ENCODE measurements at regions not wholly inside any gene's neighbourhood (a gene's known extent, or its start where the extent isn't known, plus 50 kb on each side); places are given as distances from the start of the nearest gene placed in this dataset.

DNA sequence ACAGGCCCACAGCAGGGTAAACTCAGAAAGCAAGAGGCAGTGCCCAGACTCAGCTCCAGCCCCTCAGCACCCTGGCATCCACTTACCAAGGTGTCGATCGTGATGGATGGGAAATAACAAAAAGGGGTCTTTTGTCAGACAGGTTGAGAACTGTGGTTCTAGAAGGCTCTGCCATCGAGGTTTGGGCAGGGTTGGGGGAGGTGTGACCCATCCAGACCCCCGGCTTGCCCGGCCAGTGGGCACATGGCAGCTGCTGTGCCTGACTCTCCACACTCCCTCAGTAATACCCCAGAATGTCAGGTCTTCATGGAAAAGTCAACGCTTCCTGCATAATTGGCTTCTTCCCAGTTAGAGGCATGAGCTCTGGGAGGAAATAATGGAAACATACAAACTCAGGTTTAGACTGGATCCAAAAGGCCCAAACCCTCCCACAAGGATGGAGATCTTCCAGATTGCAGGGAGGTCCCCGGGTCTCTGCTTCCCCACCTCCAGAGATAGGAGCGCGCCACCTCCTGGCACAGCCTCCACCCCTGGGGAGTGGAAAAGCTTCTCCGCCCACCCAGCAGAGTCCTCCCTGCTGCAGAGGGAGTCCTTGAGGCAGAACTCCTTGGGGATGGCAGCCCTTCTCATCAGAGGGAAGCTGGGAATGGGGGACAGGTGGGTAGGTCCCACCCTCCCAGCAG lies 149.8 kb upstream of the IQSEC1 start:
- H3K4me3 Mint-ChIP-seq: no peak overlapping the region
- peaks cover 3% of the 10 kb centered on the region for H3K4me1 Mint-ChIP-seq
- no peaks in the 10 kb centered on the region for H3K36me3 Mint-ChIP-seq
- no peaks in the 10 kb centered on the region for H3K27me3 Mint-ChIP-seq
- DNase-seq: no peak
- H3K27ac Mint-ChIP-seq: no peak overlapping the region
- no peaks in the 10 kb centered on the region for H3K9me3 Mint-ChIP-seq

DNA sequence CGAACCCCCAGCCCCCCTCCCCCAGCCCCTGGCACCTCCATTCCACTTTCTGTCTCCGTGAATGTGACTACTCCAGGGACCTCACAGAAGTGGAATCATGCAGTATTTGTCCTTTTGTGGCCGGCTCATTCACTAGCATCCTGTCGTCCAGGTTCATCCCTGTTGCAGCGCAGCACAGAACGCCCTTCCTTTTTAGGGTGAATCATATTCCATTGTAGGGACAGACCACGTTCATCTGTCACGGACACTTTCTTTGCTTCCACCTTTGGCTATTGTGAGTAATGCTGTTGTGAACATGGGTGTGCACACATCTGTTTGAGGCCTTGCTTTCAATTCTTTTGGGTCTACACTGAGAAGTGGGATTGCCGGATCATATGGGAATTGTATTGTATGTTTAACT lies 148.9 kb upstream of the IQSEC1 start:
- Mint-ChIP-seq H3K9me3 (no peaks in the 10 kb centered on the region), H3K4me3 (no peak overlapping the region), H3K27ac (no peak overlapping the region), H3K4me1 (peaks cover 3% of the 10 kb centered on the region), H3K27me3 (no peaks in the 10 kb centered on the region), H3K36me3 (no peaks in the 10 kb centered on the region)
- no peak for DNase-seq

DNA sequence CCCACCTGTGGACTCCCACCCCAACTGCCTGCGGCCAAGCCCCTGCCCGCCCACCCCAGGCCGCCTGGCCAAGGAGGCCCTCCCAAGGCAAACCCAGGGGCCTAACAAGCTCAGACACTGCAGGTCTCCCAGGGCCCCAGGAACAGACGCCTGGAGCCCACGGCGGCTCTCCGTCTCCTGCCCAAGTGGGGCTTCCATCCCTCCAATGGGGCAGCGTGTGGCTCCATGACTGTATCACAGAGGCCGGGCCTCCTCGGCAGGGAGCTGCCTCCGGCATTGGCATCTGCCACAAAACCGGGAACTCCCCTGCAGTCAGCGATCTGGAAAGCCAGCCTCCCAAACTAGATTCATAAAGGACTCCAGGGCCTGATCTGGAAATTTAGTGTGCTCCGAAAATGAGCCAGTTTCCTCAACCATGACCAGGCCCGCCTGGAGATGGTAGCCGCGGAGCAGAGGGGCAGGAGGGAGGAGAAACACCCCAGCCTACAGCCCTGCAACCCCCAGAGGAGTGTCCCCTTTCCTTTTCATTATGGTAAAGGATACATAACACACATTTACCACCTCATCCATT lies 148.3 kb upstream of the IQSEC1 start:
- peaks cover 3% of the 10 kb centered on the region for H3K4me1 Mint-ChIP-seq
- no peaks in the 10 kb centered on the region for H3K36me3 Mint-ChIP-seq
- H3K27me3 Mint-ChIP-seq: no peaks in the 10 kb centered on the region
- DNase-seq: no peak
- H3K27ac Mint-ChIP-seq: no peak overlapping the region
- no peak overlapping the region for H3K4me3 Mint-ChIP-seq
- H3K9me3 Mint-ChIP-seq: no peaks in the 10 kb centered on the region

DNA sequence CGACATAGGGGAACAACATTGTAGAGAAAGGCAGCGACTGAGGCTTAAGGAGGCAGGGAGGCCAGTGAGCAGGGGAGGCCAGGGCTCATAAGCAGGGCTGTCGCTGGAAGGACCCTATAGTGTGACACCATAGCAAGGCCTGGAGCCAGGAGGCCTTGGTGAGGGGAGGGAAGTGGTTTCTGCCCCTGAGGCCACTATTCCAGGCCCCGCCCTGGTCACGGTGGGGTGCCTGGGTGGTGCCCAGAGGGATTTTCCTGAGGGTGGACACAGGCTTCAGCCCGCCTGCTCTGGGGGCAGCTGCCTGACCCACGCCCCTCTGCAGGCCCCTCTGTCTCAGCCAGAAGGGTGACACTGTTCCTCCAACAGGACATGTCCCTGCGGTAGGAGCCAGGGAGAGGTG lies 147.8 kb upstream of the IQSEC1 start:
- Mint-ChIP-seq H3K9me3 (no peaks in the 10 kb centered on the region), H3K4me3 (no peak overlapping the region), H3K27ac (no peak overlapping the region), H3K27me3 (no peaks in the 10 kb centered on the region), H3K4me1 (peaks cover 3% of the 10 kb centered on the region), H3K36me3 (no peaks in the 10 kb centered on the region)
- no peak for DNase-seq

DNA sequence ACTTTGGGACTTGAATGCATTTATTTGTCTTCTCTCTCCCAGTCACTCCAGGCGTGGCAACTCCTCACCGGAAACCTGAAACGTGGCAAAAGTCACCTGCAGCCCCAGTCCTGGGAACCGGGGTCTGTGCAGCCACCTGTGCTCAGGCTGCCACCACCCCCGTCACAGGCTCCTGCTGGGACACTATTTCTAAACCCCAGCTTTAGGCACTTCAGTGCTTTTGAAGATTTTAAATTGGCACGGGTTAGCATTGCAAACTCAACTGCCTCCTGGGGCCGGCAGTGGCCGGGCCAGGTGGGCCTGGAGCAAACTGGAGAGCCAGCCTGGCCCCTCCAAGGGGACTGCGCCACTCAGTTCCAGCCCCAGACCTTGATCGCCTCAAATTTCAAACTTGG lies 146.7 kb upstream of the IQSEC1 start:
- no peaks in the 10 kb centered on the region for H3K9me3 Mint-ChIP-seq
- no peaks in the 10 kb centered on the region for H3K27me3 Mint-ChIP-seq
- no peak for DNase-seq
- H3K27ac Mint-ChIP-seq: no peak overlapping the region
- H3K36me3 Mint-ChIP-seq: no peaks in the 10 kb centered on the region
- H3K4me1 Mint-ChIP-seq: peaks cover 3% of the 10 kb centered on the region
- H3K4me3 Mint-ChIP-seq: no peak overlapping the region

DNA sequence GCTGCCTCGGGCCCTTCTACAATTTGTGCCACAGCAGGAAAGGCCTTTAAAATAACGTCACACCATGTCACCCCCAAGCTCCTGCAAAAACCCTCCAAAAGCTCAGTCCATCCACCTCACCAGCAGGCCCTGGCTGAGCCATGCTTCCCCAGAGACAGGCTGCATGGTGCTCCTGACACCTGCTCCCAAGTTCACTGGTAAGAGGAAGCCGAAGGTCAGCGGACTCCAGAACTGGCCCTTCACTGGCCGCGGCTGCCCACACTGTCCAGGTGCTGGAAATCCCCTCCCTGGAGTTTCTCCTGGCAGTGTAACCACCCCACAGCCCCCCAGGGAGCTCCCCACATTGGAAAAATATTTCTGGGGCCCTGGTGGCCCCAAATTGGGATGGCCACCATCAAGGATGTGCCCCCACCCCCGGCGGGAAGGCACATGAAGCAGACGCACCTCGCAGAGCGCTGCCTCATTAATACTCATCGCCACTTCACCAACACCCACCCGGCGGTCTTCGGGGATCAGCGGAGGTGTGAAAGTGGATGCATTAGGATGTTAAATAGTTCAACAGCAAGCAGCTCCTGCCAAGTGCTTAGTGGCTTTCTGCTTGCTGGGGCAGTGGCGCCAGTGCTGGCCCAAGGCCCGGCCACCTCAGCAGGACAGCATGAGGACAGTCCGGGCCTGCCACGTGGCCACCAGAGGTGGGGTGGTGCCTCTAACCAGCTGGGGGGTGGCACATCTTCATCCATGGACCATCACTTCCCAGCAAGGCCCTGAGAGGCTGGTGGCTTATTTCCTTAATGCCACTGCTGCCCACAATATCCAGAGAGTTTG lies 146.1 kb upstream of the IQSEC1 start:
- Mint-ChIP-seq H3K27ac (no peak overlapping the region), H3K36me3 (no peaks in the 10 kb centered on the region), H3K4me1 (peaks cover 3% of the 10 kb centered on the region), H3K9me3 (no peaks in the 10 kb centered on the region), H3K27me3 (no peaks in the 10 kb centered on the region), H3K4me3 (no peak overlapping the region)
- DNase-seq: no peak

DNA sequence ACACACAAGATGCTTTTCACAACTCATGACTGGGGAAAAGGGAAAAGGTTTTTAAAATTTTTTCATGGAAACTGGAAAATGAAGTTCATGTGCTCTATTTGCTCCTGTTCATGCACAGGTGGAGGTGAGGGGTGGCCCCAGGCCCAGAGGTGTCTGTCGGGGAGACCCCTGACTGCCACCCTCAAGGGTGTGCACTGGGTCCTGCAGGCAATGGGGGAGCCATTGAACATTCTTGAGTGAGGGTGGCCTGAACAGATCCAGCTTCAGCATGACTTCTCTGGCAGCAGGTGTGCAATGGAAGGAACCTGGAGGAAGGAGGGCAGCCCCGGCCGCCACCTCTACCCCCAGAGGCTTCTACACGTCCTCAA lies 145.3 kb upstream of the IQSEC1 start:
- H3K27ac Mint-ChIP-seq: no peak overlapping the region
- no peaks in the 10 kb centered on the region for H3K9me3 Mint-ChIP-seq
- no peaks in the 10 kb centered on the region for H3K27me3 Mint-ChIP-seq
- H3K36me3 Mint-ChIP-seq: no peaks in the 10 kb centered on the region
- H3K4me1 Mint-ChIP-seq: peaks cover 2% of the 10 kb centered on the region
- DNase-seq: no peak
- H3K4me3 Mint-ChIP-seq: no peak overlapping the region

DNA sequence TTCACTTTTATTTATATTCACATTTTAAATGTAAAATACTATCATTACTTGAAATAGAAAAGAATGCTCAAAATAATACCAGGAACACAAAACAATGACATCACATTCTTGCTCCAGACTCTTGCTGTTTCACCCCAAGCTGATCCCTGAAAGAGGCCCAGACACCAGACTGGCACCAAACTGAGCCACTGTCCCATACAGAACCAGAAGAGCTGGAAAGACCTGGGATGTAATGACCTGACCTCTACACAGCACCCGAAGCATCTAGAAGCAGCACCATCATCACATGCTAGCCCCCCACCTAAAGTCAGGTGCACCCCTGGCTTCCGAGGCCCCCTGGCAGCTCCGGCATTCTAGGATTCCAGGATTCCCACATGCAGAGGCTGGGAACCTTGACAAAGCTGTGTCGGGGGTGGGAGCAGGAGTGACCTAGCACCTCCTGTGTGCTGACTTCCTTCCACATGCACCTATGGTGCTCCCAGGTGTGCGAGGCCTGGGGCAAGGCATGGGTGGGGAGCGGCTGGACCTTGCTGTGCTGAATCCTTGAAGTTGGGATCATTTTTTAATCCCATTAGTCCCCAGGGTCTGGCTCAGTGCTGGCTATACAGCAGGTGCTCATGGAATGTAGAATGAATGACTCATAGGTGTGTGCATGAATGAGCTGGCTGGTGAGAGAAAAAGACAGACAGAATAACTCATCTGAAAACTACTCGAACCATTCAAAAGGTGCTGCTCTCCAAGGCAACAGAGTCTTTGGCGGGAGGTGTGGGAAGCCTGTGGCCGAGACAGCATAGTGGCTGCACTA lies 144.7 kb upstream of the IQSEC1 start:
- H3K9me3 Mint-ChIP-seq: no peaks in the 10 kb centered on the region
- no peaks in the 10 kb centered on the region for H3K36me3 Mint-ChIP-seq
- no peaks in the 10 kb centered on the region for H3K27me3 Mint-ChIP-seq
- no peaks in the 10 kb centered on the region for H3K4me1 Mint-ChIP-seq
- no peak overlapping the region for H3K27ac Mint-ChIP-seq
- no peak overlapping the region for H3K4me3 Mint-ChIP-seq
- DNase-seq: no peak

DNA sequence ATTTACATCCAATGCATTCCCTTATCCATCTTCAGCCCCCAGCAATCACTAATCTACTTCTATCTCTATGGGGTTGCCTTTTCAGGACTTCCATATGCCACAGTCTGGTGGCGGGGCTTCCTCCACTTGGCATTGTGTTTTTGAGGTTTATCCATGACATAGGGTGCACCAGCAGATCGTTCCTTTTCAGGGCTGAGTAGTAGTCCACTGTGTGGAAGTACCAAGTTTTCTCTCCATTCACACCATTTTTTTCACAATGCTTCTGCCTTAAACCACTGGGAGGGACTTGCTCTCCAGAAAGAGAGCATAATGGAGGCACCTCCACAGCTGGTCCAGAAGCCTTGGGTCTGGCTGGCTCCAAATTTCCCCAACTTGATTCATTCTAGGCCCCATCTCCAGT lies 144.0 kb upstream of the IQSEC1 start:
- no peaks in the 10 kb centered on the region for H3K36me3 Mint-ChIP-seq
- H3K9me3 Mint-ChIP-seq: no peaks in the 10 kb centered on the region
- H3K4me3 Mint-ChIP-seq: no peak overlapping the region
- no peak overlapping the region for H3K27ac Mint-ChIP-seq
- no peak for DNase-seq
- no peaks in the 10 kb centered on the region for H3K27me3 Mint-ChIP-seq
- no peaks in the 10 kb centered on the region for H3K4me1 Mint-ChIP-seq

DNA sequence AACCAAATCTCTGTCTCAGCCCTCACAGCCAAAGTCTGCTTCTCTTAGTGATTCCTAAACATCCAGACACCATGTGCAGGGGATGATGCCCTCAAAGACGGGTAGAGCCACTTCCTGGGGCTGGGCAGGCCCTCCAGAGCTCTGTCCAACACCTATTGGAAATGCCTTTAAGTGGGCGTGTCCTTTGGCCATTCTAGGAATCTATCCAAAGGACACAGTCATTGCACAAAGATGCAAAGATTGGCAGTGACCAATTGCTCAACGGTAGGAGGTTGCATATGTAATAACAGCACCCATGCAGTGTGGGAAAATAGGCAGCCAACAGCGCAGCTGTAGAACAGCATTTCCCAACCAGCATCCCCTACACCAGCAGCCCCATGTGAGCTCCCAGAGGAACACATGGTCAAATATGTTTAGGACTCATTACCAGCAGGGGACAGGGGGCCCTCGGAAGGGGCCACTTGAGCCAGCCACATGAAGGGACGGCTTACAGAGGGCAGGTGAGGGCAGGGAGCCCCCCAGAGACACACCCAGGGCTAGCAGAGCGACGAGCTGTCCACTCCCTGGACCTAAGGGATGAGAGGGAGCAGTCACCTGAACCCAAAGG lies 142.8 kb upstream of the IQSEC1 start:
- Mint-ChIP-seq H3K4me3 (no peak overlapping the region), H3K4me1 (no peaks in the 10 kb centered on the region), H3K36me3 (no peaks in the 10 kb centered on the region), H3K9me3 (no peaks in the 10 kb centered on the region), H3K27ac (no peak overlapping the region), H3K27me3 (no peaks in the 10 kb centered on the region)
- no peak for DNase-seq

DNA sequence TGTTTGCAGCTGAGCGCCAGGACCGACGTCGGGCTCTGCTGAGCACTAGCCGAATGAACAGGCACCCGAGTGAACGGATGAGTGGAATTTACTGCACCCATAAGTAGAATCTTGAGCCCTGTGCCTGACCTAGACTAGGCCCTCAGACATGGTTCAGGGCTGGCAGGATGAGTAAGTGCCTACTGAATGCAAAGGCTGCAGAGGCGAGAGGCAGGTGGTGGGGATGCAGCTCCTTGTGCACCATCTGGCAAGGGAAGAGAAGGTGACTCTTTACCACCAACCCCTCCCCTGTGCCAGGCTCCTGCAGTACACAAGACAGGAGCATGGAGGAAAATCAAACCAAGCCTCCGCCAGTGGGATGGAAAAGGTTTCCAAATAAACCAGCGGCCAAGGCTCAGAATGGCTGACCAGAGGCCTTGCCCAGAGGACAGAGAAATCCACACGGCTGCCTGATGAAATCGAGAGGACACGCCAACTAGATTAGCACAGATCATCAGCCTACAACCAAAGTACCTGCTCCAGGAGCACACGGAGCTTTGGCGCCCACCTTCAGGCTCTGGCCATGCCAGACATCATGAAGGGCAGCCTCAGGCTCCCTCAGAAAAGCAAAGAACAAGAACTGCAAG lies 141.7 kb upstream of the IQSEC1 start:
- no peaks in the 10 kb centered on the region for H3K27me3 Mint-ChIP-seq
- no peak for DNase-seq
- no peaks in the 10 kb centered on the region for H3K36me3 Mint-ChIP-seq
- no peak overlapping the region for H3K27ac Mint-ChIP-seq
- no peak overlapping the region for H3K4me3 Mint-ChIP-seq
- H3K4me1 Mint-ChIP-seq: no peaks in the 10 kb centered on the region
- H3K9me3 Mint-ChIP-seq: no peaks in the 10 kb centered on the region

DNA sequence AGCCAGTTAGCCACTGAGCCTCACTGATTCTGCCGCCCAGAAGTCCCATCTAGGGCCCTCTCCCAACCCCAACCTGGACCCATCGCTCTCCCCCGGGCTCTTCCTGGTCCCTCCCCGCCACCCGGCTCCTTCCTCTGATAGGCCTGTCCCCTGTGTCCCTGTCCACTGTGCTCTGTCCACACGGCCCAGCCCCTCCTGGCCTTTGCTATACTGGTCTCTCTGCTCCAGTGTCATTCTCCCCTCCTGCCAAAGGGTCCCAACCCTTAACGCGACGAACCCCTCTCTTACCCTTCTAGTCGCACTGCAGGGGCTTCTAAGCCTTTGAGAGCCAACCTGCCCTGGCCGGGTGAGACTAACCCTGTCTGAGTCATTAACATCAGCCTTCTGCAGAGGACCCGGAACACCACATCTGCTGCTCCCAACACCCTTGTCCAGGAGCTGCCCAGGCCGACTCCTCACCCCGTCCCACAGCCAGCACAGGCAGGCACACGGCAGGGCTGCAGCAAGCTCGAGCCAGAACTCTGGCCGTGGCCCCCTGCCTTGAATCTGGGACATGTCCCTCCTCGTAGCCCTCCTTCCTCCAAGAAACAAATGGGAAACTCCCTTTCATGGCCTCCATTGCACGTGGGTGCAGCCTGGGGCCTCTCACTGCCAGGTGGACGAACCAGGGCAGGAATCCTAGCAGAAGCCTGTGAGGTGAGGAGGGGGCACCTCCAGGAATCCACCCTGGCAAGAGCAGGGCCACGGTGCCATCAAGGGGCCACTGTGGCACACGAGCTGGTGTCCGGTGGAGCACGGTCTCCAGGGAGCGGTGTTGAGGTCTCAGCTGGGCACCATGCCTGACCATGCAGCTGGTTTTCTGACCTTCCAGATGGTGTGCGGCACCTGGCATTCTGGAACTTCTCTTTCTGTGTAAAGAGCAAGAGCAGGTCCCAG lies 140.9 kb upstream of the IQSEC1 start:
- H3K27me3 Mint-ChIP-seq: no peaks in the 10 kb centered on the region
- no peaks in the 10 kb centered on the region for H3K36me3 Mint-ChIP-seq
- no peaks in the 10 kb centered on the region for H3K9me3 Mint-ChIP-seq
- no peak overlapping the region for H3K27ac Mint-ChIP-seq
- H3K4me1 Mint-ChIP-seq: no peaks in the 10 kb centered on the region
- no peak for DNase-seq
- H3K4me3 Mint-ChIP-seq: no peak overlapping the region

DNA sequence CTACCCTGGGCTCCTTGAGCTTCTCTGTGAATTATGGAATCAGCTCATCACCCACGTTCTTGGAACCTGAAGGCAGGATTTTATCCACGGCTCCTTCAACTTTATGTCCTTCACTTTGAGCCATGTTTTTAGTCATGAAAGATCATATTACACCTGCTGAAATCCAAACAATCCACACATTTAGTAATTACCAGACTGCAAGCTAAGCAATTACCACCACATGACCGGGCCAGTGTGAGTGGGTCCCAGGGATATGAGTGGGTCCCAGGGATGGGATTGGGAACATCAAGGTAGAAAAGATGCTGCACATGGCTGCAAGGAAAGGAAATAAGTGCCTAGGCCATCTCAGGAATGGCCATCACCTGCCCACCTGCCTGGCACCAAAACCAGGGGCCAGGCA lies 140.3 kb upstream of the IQSEC1 start:
- Mint-ChIP-seq H3K4me3 (no peak overlapping the region), H3K4me1 (no peaks in the 10 kb centered on the region), H3K27ac (no peak overlapping the region), H3K9me3 (no peaks in the 10 kb centered on the region), H3K36me3 (no peaks in the 10 kb centered on the region), H3K27me3 (no peaks in the 10 kb centered on the region)
- no peak for DNase-seq
